Activated naive CD4-positive, alpha-beta T cell treated with anti-CD3 and anti-CD28 coated beads, Interleukin-2, amount 50 U/mL, for 24 hours (primary cell): ENCODE measurements at regions not wholly inside any gene's neighbourhood (a gene's known extent, or its start where the extent isn't known, plus 50 kb on each side); places are given as distances from the start of the nearest gene placed in this dataset.
A peak's percentile ranks its signal among the peaks of the same experiment; 100 is the strongest.

Source experiments
- H3K27ac Mint-ChIP-seq: one replicate; pipeline ENCODE4 v1.8.0; 2021; ENCODE audit warnings: mild to moderate bottlenecking, mixed read lengths
- H3K27me3 Mint-ChIP-seq: one replicate; pipeline ENCODE4 v1.8.0; 2021; ENCODE audit warnings: mixed read lengths
- H3K36me3 Mint-ChIP-seq: one replicate; pipeline ENCODE4 v1.8.0; 2021; ENCODE audit warnings: mixed read lengths
- H3K4me1 Mint-ChIP-seq: one replicate; pipeline ENCODE4 v1.8.0; 2021; ENCODE audit warnings: mixed read lengths
- H3K4me3 Mint-ChIP-seq: one replicate; pipeline ENCODE4 v1.8.0; 2021; ENCODE audit warnings: mild to moderate bottlenecking, mixed read lengths
- H3K9me3 Mint-ChIP-seq: one replicate; pipeline ENCODE4 v1.8.0; 2021; ENCODE audit warnings: mixed read lengths

DNA sequence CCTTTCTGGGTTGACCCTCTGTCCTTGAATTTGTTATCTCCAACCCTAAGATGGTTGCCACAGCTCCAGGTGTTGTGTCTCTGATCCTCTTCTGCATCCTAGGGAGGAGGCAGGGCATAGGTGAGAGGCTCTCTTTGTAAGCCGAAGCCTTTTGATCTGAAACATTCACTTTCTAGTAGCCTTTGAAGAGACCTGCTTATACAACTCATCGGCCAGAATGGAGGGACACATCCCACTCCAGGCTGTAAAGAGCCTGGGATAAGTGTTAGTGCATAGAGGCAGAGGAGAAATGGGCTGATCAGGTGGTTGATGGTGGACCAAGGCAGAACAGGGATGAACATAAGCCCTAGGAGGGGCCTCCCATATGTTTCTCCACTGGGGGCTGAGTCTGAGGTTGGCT is 137.1 kb upstream of the KCNG1 start:
- Mint-ChIP-seq H3K27me3 (peaks cover 3% of the 10 kb centered on the region), H3K36me3 (no peaks in the 10 kb centered on the region), H3K27ac (no peak overlapping the region), H3K4me1 (no peaks in the 10 kb centered on the region), H3K4me3 (no peak overlapping the region), H3K9me3 (no peaks in the 10 kb centered on the region)

DNA sequence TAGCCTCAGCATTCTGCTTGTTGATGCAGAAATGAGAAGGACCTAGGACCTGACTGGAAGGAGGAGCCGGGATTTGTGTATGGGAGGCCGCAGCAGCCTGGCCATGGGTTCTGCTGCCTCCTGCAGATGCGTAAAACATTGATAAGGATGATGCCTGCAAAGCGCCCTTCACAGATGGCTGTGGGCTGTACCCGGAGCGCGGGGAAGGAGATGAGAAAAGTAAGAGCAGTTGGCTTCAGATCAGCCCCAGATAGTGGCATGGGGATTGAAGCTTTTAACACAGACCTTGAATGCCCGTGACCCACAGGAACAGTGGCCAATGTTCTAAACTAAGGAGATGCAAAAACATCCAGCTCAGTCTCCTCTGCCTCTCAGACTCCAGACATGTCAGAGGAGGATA is 136.4 kb upstream of the KCNG1 start:
- Mint-ChIP-seq H3K4me1 (no peaks in the 10 kb centered on the region), H3K9me3 (no peaks in the 10 kb centered on the region), H3K36me3 (no peaks in the 10 kb centered on the region), H3K27ac (no peak overlapping the region), H3K4me3 (no peak overlapping the region), H3K27me3 (peaks cover 3% of the 10 kb centered on the region)

DNA sequence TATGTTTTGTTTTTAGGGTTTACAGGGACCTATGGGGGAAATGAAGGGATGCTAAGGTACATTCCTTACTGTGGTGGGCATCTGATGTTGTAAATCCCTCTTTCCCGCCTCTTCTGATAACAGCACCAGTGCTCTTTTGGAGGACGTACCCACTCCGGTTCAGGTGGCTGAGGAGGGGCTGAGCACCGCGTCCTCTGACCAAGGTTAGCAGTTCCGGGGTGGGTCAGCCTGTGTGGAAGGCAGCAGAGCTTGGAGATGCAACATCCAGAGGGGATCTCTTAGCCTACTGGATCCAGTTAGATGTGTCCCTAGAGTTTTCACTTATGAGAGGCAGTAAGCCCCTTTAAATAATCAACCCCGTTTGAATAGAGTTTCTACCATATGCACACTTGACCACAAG is 135.3 kb upstream of the KCNG1 start:
- Mint-ChIP-seq H3K27me3 (peaks cover 8% of the 10 kb centered on the region), H3K9me3 (no peaks in the 10 kb centered on the region), H3K36me3 (no peaks in the 10 kb centered on the region), H3K4me1 (no peaks in the 10 kb centered on the region), H3K27ac (no peak overlapping the region), H3K4me3 (no peak overlapping the region)

DNA sequence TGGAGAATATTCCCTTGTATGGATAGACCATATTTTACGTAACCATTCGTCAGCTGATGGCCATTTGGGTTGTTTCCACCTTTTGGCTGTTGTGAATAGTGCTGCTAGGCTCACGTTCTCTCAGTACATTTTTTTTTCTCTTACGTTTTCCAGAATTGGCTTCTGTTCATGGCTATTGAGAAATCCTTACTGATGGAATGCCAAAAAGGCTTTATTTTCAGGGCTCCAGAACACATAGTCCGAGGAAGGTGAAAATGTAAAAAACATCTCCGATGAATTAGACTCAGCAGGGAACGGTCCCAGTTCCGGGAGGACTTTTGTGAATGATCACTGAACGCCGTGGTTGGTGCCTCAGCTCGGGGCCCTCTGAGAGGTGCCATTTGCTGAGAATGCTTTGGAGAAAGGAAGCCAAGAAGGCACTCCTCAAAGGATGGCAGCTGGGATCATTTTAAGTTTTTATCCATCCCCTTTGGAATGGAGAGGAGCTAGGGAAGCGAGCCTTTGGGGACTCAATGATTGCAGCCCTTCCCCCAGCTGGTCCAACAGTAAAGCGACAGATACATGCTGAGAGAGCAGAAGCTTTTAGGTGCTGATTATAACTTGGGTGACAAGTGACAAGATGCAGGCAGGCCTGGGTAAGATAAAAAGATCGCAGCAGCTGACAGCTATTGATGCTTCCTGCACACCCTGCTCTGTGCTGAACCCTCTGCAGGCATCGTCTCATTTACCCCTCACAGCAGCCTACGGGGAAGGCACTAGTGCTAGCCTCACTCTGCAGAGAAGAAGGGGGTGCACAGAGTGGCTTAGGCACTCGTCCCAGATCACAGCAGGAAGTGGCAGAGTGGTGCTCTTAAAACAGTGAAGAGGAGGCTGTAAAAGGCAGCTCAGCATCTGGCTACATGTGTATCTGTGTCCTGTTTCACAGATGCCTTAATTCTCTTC is 133.4 kb upstream of the KCNG1 start:
- no peaks in the 10 kb centered on the region for H3K9me3 Mint-ChIP-seq
- no peaks in the 10 kb centered on the region for H3K4me1 Mint-ChIP-seq
- no peaks in the 10 kb centered on the region for H3K36me3 Mint-ChIP-seq
- no peak overlapping the region for H3K27ac Mint-ChIP-seq
- H3K4me3 Mint-ChIP-seq: no peak overlapping the region
- H3K27me3 Mint-ChIP-seq: peaks cover 6% of the 10 kb centered on the region

DNA sequence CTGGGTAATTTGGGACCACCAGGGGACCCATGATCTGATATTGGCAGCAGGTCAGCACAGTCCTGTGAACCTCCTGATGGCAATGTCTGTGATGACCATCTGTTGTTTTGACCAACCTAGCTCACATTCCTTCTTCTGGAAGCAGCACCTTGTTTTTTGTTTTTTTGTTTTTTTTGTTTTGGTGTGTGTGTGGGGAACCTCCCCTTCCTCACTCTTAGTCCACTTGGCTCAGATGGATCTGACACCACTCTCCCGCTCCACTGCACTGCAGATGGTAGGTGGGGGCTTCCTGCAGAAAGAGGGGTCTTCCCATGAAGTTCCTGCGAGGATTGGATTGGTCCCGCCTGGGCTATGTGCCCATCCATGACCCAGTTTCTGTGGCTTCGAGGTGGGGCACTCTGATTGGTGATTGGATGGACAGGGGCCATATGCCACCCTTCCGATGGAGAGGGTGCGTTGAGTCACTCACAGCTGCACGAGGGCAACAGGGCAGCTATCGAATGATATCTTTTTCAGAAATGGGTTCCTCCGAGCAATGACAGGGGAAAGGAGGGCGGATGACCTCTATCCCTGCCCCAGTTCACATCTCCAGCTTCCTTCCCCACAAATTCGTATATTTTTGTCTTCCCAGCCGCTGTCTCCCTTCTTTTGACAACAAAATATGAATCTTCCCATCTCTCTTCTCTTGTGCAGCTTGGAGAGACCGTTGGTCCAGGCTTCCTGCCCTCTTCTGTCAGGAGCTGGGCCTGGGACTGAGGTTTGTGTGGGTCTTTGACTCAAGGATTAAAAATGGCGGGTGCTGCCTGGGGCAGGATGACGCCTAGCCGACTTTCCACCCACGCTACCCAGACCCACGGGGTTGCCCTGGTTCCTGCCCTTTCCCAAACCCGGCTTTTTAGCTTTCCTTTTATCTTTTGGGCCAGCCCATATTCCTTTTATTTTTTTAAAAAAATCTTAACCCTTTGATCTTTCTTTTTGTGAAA is 132.1 kb upstream of the KCNG1 start:
- Mint-ChIP-seq H3K4me3 (no peak overlapping the region), H3K9me3 (no peaks in the 10 kb centered on the region), H3K36me3 (no peaks in the 10 kb centered on the region), H3K27me3 (peaks cover 6% of the 10 kb centered on the region), H3K4me1 (no peaks in the 10 kb centered on the region), H3K27ac (peak overlapping the region; percentile 44)

DNA sequence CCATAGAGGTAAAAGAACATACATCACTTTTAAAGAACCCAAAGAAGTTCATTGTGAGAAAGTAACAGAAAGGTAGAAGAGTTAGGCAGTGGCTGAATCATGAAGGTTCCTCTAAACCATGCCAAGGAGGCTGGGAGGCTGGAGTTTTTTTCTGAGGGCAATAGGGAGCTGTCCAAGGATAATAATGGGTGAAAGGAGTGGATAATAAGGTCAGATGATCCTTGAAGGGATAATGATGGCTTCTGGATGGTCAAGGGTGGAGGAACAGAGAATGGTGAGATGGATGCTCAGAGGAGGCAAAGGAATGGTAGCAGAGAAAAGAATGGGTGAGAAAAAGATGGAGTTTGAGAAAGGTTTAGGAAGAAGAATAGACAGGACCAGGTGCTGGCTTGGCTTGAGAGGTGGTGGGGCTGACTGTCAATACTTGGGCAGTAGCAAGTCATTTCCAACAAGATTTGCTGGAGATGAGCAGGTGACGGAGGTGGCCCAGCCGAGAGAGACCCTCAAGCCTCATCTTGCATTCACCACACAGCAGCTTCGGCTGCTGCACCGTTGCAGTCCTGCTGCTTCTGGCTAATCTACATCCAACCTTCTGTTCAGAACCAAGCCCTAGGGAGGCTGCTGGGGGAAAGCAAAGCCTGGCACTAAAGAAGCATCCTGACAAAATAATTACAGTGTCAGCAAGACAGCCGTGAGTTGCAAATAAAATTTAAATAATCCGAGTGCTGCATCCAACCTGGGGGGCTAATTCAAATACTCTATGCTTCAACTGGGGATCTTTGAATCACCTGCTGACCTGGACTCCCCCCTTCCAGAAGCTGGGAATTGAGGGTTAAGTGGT is 131.2 kb upstream of the KCNG1 start:
- H3K27ac Mint-ChIP-seq: no peak overlapping the region
- no peaks in the 10 kb centered on the region for H3K4me1 Mint-ChIP-seq
- H3K27me3 Mint-ChIP-seq: peaks cover 6% of the 10 kb centered on the region
- H3K4me3 Mint-ChIP-seq: no peak overlapping the region
- no peaks in the 10 kb centered on the region for H3K9me3 Mint-ChIP-seq
- no peaks in the 10 kb centered on the region for H3K36me3 Mint-ChIP-seq

DNA sequence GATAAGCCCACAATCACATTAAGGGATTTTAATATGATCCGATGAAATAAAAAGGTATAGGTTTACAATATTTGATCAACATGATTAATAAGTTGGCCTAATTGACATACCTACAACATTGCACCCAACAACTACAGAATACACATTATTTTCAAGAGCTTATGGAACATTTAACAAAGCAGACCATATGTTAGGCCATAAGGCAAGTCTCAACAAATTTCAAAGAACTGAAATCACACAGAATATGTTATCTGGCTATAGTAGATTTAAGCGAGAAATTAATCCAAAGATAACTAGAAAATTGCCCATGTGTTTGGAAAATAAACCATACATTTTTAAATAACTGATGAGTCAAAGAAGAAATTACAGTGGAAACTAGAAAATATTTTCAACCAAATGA is 126.0 kb upstream of the KCNG1 start:
- peaks cover 9% of the 10 kb centered on the region for H3K9me3 Mint-ChIP-seq
- H3K27me3 Mint-ChIP-seq: peaks cover 23% of the 10 kb centered on the region
- H3K36me3 Mint-ChIP-seq: no peaks in the 10 kb centered on the region
- peak overlapping the region; percentile 36 for H3K27ac Mint-ChIP-seq
- H3K4me3 Mint-ChIP-seq: no peak overlapping the region
- H3K4me1 Mint-ChIP-seq: no peaks in the 10 kb centered on the region

DNA sequence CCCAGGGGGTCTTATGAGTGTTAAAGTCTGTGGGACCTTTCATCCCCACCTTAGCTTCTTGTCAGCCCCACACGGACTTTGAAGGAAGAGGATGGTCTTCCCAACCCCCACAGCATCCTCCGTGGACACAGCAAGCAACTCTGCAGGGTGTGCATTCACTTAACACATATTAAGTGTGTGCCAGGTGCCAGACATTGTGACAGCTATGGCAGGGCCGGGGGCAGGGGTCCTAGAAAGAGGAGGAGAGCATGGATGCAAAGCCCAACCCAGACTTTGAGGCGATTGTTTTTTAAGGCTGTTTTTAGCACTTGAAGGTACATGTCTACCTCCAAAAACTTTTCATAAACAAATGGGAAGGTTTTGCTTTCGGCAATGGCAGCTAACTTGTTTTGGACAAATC is 121.6 kb upstream of the KCNG1 start:
- Mint-ChIP-seq H3K36me3 (no peaks in the 10 kb centered on the region), H3K4me3 (no peak overlapping the region), H3K9me3 (peaks cover 9% of the 10 kb centered on the region), H3K27ac (no peak overlapping the region), H3K4me1 (no peaks in the 10 kb centered on the region), H3K27me3 (peaks cover 24% of the 10 kb centered on the region)

DNA sequence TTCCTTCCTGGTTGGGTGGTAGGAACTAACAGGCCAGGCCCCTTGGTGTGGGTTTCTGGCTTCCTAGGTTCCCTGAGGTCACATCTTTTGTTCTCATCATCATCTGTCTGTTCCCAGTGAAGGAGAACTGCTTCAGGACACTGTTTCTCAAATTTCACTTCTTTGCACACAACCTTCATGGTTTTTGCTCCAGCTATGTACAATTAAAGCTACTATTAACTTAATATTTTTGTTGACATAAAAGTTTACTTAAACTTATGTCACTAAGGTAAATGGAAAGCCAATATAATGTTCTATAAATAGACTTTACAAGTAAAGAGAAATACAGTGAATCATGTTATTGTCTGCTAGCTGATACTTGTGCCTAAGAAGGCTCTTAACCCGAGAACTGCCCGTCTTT is 120.7 kb upstream of the KCNG1 start:
- H3K27ac Mint-ChIP-seq: no peak overlapping the region
- H3K36me3 Mint-ChIP-seq: no peaks in the 10 kb centered on the region
- peaks cover 9% of the 10 kb centered on the region for H3K9me3 Mint-ChIP-seq
- H3K4me1 Mint-ChIP-seq: no peaks in the 10 kb centered on the region
- H3K27me3 Mint-ChIP-seq: peaks cover 24% of the 10 kb centered on the region
- H3K4me3 Mint-ChIP-seq: no peak overlapping the region

DNA sequence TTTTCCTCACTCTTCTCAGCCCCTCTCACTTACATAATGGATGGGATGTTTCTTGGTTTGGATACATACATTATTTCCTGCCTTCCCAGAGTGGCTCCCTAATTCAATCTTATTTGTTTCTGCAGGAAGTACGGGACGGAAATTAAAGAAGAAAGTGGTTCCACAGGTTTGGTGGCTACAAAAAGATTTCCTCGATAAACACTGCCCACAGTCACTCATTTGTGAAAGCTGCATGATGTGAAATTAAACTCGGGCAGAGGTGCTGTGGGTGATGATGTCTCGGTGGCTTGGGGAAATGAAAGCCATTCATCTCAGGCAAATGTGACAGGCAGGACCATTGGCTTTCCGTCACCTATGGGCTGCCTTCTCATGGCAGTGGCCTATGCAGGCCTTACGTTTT is 119.5 kb upstream of the KCNG1 start:
- Mint-ChIP-seq H3K27me3 (peaks cover 19% of the 10 kb centered on the region), H3K4me1 (no peaks in the 10 kb centered on the region), H3K27ac (no peak overlapping the region), H3K4me3 (no peak overlapping the region), H3K9me3 (peaks cover 9% of the 10 kb centered on the region), H3K36me3 (no peaks in the 10 kb centered on the region)

DNA sequence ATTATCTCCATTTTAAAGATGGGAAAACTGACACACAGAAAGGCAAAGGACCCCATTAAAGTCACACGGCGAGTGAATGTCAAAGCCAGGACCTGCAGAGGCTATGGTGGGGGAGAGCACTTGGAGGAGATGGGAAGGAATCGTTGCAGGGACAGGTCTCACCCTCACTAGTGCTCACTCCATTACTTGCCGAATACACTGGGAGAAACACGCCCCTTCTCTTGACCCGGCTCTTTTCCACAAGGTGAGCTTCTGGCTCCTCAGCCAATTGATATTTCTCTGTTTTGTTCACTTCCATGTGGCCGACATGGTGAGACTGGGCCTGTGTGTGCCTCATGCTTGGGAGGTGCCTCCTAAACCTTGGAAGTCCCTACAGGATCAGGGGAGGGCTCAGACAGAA is 117.8 kb upstream of the KCNG1 start:
- no peaks in the 10 kb centered on the region for H3K4me1 Mint-ChIP-seq
- peaks cover 16% of the 10 kb centered on the region for H3K27me3 Mint-ChIP-seq
- H3K36me3 Mint-ChIP-seq: no peaks in the 10 kb centered on the region
- H3K4me3 Mint-ChIP-seq: no peak overlapping the region
- H3K27ac Mint-ChIP-seq: no peak overlapping the region
- H3K9me3 Mint-ChIP-seq: peaks cover 5% of the 10 kb centered on the region

DNA sequence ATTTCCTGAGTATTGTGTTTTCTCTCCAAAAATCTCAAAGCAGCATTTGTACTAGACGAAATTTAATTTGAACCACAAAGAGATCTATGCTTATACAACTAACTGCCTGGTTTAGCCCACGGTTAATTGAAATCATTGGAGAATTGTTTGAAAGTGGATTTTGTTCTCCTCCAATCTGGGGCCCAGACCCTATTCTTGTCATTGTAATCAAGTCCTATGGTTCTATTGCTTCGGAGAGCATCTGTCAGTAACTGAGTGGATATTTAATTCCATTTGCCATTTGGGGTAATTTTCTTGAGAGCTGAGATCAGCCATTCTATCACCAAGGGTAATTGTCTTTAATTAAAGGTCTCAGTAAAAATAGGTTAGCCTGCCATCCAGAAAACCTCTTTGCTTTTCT is 117.0 kb upstream of the KCNG1 start:
- Mint-ChIP-seq H3K4me1 (no peaks in the 10 kb centered on the region), H3K9me3 (no peaks in the 10 kb centered on the region), H3K4me3 (no peak overlapping the region), H3K27me3 (peaks cover 11% of the 10 kb centered on the region), H3K27ac (no peak overlapping the region), H3K36me3 (no peaks in the 10 kb centered on the region)

DNA sequence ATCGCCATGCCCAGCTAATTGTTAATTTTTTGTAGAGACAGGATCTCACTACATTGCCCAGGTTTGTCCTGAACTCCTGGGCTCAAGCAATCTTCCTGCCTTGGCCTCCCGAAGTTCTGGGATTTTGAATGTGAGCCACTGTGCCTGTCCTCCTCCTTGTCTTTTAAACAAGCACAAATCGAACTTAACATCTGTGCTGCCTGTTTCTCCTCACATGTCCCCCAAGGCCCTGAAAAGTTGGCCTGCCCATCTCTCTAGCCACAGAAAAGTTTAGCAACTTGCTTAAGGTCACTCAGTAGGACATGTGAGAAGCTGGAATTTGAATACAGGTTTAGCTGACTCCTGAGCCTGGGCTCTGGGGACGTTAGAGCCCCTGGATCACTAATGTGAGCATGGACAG is 115.7 kb upstream of the KCNG1 start:
- H3K4me1 Mint-ChIP-seq: no peaks in the 10 kb centered on the region
- H3K36me3 Mint-ChIP-seq: no peaks in the 10 kb centered on the region
- H3K9me3 Mint-ChIP-seq: no peaks in the 10 kb centered on the region
- H3K4me3 Mint-ChIP-seq: no peak overlapping the region
- H3K27me3 Mint-ChIP-seq: peaks cover 5% of the 10 kb centered on the region
- no peak overlapping the region for H3K27ac Mint-ChIP-seq

DNA sequence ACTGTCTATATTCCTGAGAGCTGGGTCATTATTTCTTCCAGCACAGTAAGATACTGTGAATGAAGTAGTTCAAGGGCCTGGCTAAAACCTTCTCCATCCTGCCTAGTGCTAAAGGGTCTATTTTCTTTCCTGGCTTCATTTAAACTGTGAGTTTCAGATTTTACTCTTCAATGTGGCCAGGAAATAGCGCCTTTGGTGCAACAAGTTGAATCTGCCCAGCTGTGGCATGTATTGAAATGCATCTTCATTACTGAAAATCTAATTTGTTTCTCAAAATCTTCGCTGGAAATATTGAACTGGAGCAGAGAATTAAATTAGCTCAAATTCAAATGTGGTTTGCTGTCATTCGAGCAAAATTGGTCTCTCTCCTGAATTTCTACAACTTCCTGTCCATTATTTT is 114.6 kb upstream of the KCNG1 start:
- Mint-ChIP-seq H3K9me3 (no peaks in the 10 kb centered on the region), H3K27ac (no peak overlapping the region), H3K27me3 (peaks cover 4% of the 10 kb centered on the region), H3K4me1 (no peaks in the 10 kb centered on the region), H3K4me3 (no peak overlapping the region), H3K36me3 (no peaks in the 10 kb centered on the region)

DNA sequence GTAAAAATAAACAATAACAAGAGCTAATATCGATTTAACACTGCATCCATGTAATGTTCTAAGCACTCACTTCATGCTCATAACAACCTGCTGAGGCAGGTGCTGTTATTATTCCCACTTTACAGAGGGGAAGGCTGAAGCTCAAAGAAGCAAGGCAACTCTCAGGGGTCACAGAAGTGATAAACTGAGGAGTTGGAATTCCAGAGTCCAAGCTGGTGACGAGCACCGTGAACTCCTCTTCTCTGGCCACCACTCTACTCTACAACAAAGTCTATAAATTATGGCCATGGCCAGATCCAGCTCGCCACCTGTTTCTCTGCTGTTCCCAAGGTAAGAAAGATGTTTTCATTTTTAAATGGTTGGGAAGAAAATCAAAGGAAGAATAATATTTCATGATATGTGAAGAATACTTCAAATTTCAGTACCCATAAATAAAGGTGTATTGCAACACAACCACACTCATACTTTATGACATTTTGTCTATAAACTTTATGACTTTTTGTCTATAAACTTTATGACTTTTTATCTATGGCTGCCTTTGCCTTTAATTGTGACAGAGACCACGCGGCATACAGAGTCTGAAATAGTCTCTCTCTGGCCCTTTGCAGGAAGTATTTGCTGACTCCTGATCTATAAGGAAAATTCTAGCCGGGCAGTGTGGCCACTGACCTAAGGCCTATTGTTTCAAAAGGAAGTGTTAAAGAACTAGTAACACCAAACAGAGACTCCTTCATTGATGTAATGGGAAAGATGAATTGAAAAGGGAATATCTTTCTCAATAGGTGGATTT is 113.2 kb upstream of the KCNG1 start:
- H3K9me3 Mint-ChIP-seq: no peaks in the 10 kb centered on the region
- no peaks in the 10 kb centered on the region for H3K36me3 Mint-ChIP-seq
- H3K27ac Mint-ChIP-seq: no peak overlapping the region
- H3K27me3 Mint-ChIP-seq: no peaks in the 10 kb centered on the region
- no peaks in the 10 kb centered on the region for H3K4me1 Mint-ChIP-seq
- H3K4me3 Mint-ChIP-seq: no peak overlapping the region
